PC-3 (cell line): ENCODE measurements at regions not wholly inside any gene's neighbourhood (a gene's known extent, or its start where the extent isn't known, plus 50 kb on each side); places are given as distances from the start of the nearest gene placed in this dataset.
"Not testable (repeated sequence)": the region's sequence is repeated elsewhere in the genome, so short reads cannot be mapped to it uniquely, and the experiment has no call there.

Experiments
- ATAC-seq: fragments of 200-7000 bp; cut with Tn5 transposase; 2 replicates; pipeline ENCODE4 v1.9.1; 2020; ENCODE audit warnings: mild to moderate bottlenecking, moderate library complexity
- BruUV-seq: library from RNA; stranded (reverse); fragments of 400-500 nt; replicated peaks from 2 replicates; lab custom pipeline; 2021; lab: Mats Ljungman, UMichigan
- CTCF ChIA-PET: fragments of 300-600 bp; sonication (Branson Sonifier 250); formaldehyde crosslinking; loops from one replicate; lab custom pipeline; 2022; ENCODE audit warnings: antibody characterized with exemption; lab: Charles Lee
- POLR2A ChIA-PET: fragments of 300-600 bp; sonication (Branson Sonifier 250); formaldehyde crosslinking; loops from one replicate; lab custom pipeline; 2022; ENCODE audit warnings: antibody characterized with exemption; ENCODE audit not compliant: unreplicated experiment; lab: Charles Lee
- DNase-seq: peaks from one replicate; pipeline ENCODE4 v3.0.0-alpha.2; 2015
- H2AFZ ChIP-seq: fragments of 300-600 bp; sonication (generic); 2 replicates; pipeline ENCODE4 v1.6.0; 2016; ENCODE audit warnings: antibody characterized with exemption, low read length
- H3F3A ChIP-seq: fragments of 300-600 bp; sonication (generic); one replicate; pipeline ENCODE4 v1.6.0; 2017; ENCODE audit warnings: antibody characterized with exemption, low read length, control low read depth, mild to moderate bottlenecking; ENCODE audit not compliant: unreplicated experiment
- H3K27ac ChIP-seq: fragments of 300-600 bp; sonication (generic); 2 replicates; pipeline ENCODE4 v1.5.1; 2016; ENCODE audit warnings: mild to moderate bottlenecking, low read length
- H3K27me3 ChIP-seq: fragments of 300-600 bp; sonication (generic); 2 replicates; pipeline ENCODE4 v1.6.1; 2016; ENCODE audit warnings: low read length, mixed read lengths
- H3K36me3 ChIP-seq: fragments of 300-600 bp; sonication (generic); 2 replicates; pipeline ENCODE4 v1.6.1; 2016; ENCODE audit warnings: low read depth, mixed run types, low read length, mixed read lengths
- H3K4me1 ChIP-seq: fragments of 300-600 bp; sonication (generic); 2 replicates; pipeline ENCODE4 v1.5.1; 2016; ENCODE audit warnings: low read length; ENCODE audit not compliant: insufficient read depth
- H3K4me2 ChIP-seq: fragments of 300-600 bp; sonication (generic); 2 replicates; pipeline ENCODE4 v1.6.0; 2016; ENCODE audit warnings: low read length
- H3K4me3 ChIP-seq: fragments of 300-600 bp; sonication (generic); 2 replicates; pipeline ENCODE4 v1.5.1; 2016; ENCODE audit warnings: mild to moderate bottlenecking, low read length, mixed read lengths
- H3K79me2 ChIP-seq: fragments of 300-600 bp; sonication (generic); 2 replicates; pipeline ENCODE4 v1.6.1; 2017; ENCODE audit warnings: low read length, mixed read lengths
- H3K9ac ChIP-seq: fragments of 300-600 bp; sonication (generic); 2 replicates; pipeline ENCODE4 v1.6.0; 2016; ENCODE audit warnings: mild to moderate bottlenecking, low read length
- H3K9me2 ChIP-seq: fragments of 300-600 bp; sonication (generic); replicated peaks from 2 replicates; pipeline ENCODE4 v1.6.1; 2016; ENCODE audit warnings: mixed run types, low read length, mixed read lengths
- H3K9me3 ChIP-seq: fragments of 300-600 bp; sonication (generic); 2 replicates; pipeline ENCODE4 v1.6.1; 2016; ENCODE audit warnings: low read length, mixed read lengths
- H4K20me1 ChIP-seq: fragments of 300-600 bp; sonication (generic); 2 replicates; pipeline ENCODE4 v1.6.1; 2016; ENCODE audit warnings: low read length, mixed read lengths
- CTCF ChIP-seq: fragments of 300-600 bp; sonication (generic); conservative IDR thresholded peaks from 2 replicates; pipeline ENCODE4 v1.5.1; 2017; ENCODE audit warnings: antibody characterized with exemption, low read depth, mild to moderate bottlenecking, low read length
- EZH2 ChIP-seq: fragments of 300-600 bp; sonication (generic); IDR thresholded peaks from one replicate; pipeline ENCODE4 v1.6.1; 2017; ENCODE audit warnings: antibody characterized with exemption, mild to moderate bottlenecking, low read length; ENCODE audit not compliant: unreplicated experiment
- EZH2phosphoT487 ChIP-seq: fragments of 300-600 bp; sonication (generic); IDR thresholded peaks from 2 replicates; pipeline ENCODE4 v1.6.1; 2018; ENCODE audit warnings: mild to moderate bottlenecking, antibody characterized with exemption, low read length, borderline replicate concordance
- intact Hi-C: fragments of 100-400 bp; cut with micrococcal nuclease; formaldehyde crosslinking; loops from 2 replicates; pipeline ENCODE4 v1.9.0; 2023

- H4K20me1 ChIP-seq, result no peaks in the 10 kb centered on the region
- ChIA-PET POLR2A (no interaction called here), CTCF (no interaction called here)
- H3K4me2 ChIP-seq, result no peak overlapping the region
- H3K9ac ChIP-seq, result no peak overlapping the region
- intact Hi-C loops, result no loop called here
- H3K36me3 ChIP-seq, result no peaks in the 10 kb centered on the region
- H3K9me2 ChIP-seq, result no peaks in the 10 kb centered on the region
- no peak overlapping the region for H3K4me3 ChIP-seq
- no peak for TF ChIP-seq EZH2
- no peak for TF ChIP-seq CTCF
- no peak for TF ChIP-seq EZH2phosphoT487
- H3K79me2 ChIP-seq, result no peaks in the 10 kb centered on the region
- DNase-seq, result no peak
- H3K27me3 ChIP-seq, result no peaks in the 10 kb centered on the region
- no peak overlapping the region for H3K27ac ChIP-seq
- BruUV-seq, result no TSS peak
- ATAC-seq, result no peak
- no peaks in the 10 kb centered on the region for H3K4me1 ChIP-seq
- no peak overlapping the region for H2AFZ ChIP-seq
- H3K9me3 ChIP-seq, result no peaks in the 10 kb centered on the region
- no peaks in the 10 kb centered on the region for H3F3A ChIP-seq
Measured at GRCh38 chr12:3427956-3428355, 63.0 kb upstream of the PRMT8 start.

- Histone ChIP-seq H3K4me3 (no peak overlapping the region), H2AFZ (no peak overlapping the region), H3K9me2 (no peaks in the 10 kb centered on the region), H3K27me3 (no peaks in the 10 kb centered on the region), H3K27ac (no peak overlapping the region), H3K36me3 (no peaks in the 10 kb centered on the region), H3K9ac (no peak overlapping the region), H3K79me2 (no peaks in the 10 kb centered on the region), H3K9me3 (no peaks in the 10 kb centered on the region), H3K4me2 (no peak overlapping the region), H4K20me1 (no peaks in the 10 kb centered on the region), H3K4me1 (no peaks in the 10 kb centered on the region), H3F3A (no peaks in the 10 kb centered on the region)
- TF ChIP-seq EZH2phosphoT487 (no peak), EZH2 (no peak), CTCF (no peak)
- intact Hi-C loops, result no loop called here
- CTCF ChIA-PET, result no interaction called here
- ATAC-seq (no peak), DNase-seq (no peak)
- no TSS peak for BruUV-seq
- POLR2A ChIA-PET, result no interaction called here
Measured at GRCh38 chr12:3428631-3429030, 62.4 kb upstream of the PRMT8 start.

GRCh38 chr12:3429523-3429922, 61.5 kb upstream of the PRMT8 start:
- DNase-seq, H3F3A ChIP-seq, H3K79me2 ChIP-seq, POLR2A ChIA-PET, CTCF ChIA-PET, H3K4me1 ChIP-seq, H3K4me3 ChIP-seq, intact Hi-C loops, H3K27ac ChIP-seq, H3K4me2 ChIP-seq, ATAC-seq, H3K9me2 ChIP-seq, H3K27me3 ChIP-seq, BruUV-seq, H3K9me3 ChIP-seq, H3K9ac ChIP-seq, H2AFZ ChIP-seq, H3K36me3 ChIP-seq, H4K20me1 ChIP-seq: not testable (repeated sequence)
